HG03196 (cell line): ENCODE measurements at regions not wholly inside any gene's neighbourhood (a gene's known extent, or its start where the extent isn't known, plus 50 kb on each side); places are given as distances from the start of the nearest gene placed in this dataset.

Experiments
- ATAC-seq: cut with Tn5 transposase; IDR thresholded peaks from one replicate; pipeline ENCODE4 v1.9.1; 2021; ENCODE audit not compliant: unreplicated experiment

DNA sequence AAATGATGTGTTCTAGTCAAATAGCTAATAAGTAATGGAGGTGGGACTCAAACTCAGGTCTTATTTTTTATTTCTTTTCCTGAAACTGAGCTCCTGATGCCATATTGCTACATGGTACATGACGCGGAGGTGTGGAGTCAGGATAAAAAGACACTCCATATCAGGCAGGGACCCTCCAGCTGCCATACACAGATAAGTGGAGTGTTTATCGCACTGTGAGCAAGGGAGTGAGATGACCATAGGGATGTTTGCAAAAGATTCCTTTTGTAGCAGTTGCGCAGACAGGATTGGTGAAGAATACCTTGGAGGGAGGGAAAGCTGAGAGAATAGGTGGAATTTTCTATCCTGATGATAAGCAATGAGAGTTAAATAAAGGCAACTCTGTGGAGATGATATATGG is 657.2 kb downstream of the RNF144A start:
- ATAC-seq, result no peak

DNA sequence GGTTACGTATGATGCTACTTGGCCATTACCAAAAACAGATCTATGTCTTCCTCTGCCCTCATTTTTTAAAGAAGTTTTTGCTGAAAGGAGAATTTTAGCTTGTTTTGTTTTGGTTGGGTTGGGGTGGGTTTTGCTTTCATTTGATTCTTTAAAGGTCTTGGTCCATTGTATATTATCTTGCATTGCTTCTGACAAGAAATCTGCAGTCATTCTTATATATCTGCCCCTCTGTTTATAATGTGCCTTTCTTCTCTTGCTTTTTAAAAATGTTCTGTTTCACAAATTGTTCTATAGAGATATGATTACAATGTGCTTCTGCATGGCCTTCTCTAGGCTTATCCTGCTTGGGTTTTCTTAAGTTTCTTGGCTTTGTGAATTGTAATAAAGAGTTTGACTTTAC is 660.6 kb downstream of the RNF144A start:
- ATAC-seq, result no peak

DNA sequence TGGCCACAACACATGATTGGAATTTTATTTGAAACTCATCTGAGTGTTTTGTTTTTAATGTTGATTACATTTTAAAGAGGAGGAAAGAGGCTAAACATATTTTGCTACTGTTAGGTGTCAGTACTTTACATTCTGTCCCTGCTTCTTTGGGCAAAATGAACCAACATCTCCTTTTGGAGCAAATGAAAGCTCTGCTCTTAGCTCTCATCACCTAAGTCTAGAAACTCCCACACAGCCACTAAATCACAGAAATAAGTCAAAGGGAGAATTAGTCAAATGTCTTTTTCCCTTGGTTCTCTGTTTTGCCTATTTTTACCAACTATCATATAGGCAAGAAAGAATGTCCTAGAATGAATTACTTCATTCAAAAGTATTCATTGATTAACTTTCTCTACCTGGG is 666.8 kb downstream of the RNF144A start:
- ATAC-seq, result no peak

DNA sequence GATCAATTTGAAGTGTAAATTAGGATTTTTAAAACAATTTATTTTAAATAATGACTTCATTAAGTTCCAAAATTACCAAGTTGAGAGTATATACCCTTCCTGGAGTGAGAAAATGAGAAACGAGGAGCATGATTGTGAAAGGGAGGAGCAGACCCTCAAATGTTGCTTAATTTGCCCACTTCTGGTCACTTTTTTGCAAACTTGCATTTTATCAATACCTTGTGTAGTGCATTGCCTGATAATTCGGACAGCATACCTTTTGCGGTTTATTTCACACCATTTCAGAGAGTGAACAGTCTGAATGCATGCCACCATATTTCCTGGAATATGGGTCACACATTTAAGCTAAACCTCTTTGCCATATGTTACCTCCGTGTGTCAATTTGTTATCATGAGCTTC is 669.7 kb downstream of the RNF144A start:
- ATAC-seq, result no peak

DNA sequence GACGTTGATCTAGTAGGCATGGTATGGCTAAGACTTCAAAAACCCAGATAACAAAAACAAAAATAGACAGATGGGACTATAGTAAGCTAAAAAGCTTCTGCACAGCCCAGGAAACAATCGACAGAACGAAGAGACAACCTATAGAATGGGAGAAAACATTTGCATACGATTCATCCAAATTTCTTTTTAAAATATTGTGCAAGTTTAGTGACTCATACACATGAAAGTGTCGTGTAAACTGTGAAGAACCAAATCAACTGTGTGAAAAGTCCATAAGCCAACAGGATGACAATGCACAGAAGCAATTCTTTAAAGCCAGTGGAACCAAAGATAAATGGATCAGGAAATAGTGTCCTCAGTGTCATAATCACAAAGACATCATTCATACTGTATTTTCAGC is 671.1 kb downstream of the RNF144A start:
- no peak for ATAC-seq

DNA sequence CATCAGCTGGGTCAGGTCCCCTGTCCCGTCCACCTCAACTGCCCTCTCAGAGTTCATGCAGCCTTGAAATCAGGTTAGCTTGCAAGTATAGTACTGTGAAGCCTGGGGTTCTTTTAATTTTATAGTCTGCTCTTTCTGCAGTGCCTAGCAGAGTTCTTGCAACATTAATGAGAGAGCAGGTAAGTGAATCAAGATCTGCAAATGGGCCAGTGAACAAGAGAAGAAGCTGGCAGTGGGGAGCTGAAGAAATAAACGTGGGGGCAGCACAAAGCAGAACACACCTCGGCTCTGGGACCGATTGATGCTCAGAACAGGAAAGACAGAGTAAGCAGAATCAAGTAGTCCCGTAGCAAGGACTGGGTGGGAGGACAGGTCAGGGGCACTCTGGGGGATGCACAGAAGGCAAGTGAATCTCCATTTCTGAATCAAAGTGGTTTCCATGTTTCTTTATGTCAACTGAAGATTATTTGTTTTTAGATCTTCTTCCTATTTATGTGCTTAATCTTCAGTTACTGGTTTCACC is 675.5 kb downstream of the RNF144A start:
- no peak for ATAC-seq

DNA sequence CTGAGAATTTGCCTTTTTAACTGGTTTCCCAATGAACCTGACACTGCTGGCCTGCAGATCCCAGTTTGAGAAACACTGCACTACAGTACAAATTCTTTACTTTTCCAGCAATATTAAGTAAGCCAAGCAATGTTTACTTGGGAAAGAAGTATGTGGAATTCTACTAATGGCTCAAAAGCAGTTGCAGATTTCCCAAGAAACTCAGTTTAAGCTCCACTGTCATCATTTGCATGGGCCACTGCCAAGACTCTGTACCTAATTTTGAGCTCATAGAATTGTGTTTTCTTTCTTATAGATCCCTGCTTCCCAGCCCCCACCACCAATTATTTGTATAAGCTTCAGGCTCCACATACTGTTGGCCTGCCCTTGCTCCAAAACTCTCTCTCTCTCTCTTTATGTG is 676.1 kb downstream of the RNF144A start:
- ATAC-seq, result no peak

DNA sequence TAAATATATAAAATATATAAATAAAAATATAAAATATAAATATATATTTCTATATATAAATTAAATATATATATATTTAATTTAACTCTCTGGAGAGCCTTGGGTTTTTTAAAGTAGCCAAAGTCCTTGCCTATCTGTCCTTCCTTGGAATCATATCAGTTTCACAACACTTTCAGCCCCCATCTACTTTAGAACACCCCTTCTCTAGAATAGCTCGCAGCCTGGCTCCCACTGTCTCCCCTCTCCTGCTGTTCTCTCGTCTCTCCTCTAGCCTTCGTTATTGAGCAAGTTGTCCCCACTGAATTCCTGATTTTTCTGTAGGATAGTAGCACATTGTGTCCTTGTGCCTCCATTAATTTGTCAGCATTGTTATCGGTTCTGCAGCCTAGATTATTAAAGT is 677.0 kb downstream of the RNF144A start:
- ATAC-seq, result no peak

DNA sequence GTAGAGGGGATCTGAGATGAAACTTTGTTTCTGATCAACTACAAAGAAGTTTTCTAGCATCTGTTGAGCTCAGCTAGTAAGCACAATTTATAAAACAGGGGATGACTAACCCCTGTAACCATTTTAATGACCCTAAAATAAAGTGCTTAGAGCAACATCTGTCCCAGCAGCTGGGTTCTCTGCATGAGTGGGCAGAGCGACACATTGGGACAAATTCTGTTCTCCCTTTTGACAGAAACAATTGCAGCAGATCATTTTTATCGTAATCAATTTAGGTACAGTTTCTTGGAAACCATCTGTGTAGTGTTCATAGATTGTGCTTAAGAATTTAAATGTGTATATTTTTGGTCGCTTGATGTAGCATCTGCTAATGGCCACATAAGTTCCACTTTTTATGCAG is 678.0 kb downstream of the RNF144A start:
- ATAC-seq, result no peak

DNA sequence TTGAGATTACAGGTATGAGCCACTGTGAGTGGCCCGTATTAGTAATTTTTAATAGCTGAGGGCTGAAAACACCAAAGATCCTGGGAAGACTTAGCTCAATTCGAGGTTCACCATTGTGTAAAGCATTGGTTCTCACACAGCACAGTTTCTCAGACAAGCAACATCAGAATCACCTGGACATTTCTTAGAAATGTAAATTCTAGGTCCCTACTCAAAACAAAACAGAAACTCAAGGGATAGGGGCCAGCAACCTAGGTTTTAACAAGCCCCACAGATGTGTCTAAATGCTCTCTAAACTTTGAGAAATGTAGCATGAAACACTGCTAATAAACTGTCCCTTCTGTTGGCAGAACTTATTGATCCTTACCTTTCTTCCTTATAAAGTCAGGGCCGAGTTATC is 681.2 kb downstream of the RNF144A start:
- ATAC-seq, result no peak

DNA sequence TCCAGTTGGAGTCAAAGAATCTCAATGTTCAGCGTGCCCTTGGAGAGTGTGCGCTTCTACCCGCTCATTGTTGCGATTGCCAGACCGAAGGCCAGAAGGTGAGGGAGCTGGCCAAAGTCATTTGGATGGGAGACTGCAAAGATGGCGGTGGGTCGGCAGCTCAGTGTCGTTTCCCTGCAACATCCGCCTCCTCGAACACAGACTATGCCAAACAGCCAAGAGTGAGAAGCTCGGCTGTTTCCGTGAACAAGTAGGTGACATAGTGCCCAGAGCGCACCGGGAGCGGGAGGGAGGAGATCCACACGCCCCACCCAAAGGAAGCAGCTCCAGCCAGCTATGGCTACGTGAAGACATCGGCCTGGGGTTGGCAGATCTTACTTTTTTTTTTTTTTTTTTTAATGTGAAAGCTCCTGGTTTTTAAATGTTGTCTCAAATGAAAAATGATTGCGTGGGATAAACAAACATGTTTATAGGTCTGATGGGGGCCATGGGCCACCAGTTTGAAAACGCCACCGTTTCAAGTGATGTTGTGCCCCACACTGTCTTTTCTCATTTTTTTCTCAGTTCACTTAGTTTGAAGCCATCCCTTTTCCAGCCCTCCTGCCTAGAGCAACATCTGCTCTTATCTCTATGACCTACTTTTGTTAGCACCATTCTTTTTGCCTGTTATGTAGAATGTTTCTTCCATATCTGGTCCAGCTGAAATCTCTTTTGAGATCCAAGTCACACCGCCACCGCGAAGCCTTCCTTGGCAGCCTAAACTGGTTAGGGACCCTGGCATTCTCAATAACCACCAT is 682.4 kb downstream of the RNF144A start:
- no peak for ATAC-seq

DNA sequence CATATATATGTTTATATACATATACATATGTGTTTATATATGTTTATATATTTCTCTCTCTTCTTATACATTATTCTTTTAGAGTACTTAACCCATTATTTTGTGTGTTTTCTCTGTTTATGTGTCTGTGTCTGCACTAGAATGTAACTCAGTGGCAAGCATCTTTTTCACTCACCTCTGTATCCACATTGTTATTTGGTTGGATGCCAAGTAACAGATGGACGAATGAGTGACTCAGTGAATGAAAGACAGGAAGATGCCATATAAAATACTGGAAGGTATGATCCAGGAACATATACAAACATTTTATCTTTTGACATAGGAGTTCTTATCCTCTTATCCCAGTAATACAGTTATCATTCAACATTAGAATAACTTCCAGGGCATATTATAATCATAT is 684.8 kb downstream of the RNF144A start:
- ATAC-seq, result no peak

DNA sequence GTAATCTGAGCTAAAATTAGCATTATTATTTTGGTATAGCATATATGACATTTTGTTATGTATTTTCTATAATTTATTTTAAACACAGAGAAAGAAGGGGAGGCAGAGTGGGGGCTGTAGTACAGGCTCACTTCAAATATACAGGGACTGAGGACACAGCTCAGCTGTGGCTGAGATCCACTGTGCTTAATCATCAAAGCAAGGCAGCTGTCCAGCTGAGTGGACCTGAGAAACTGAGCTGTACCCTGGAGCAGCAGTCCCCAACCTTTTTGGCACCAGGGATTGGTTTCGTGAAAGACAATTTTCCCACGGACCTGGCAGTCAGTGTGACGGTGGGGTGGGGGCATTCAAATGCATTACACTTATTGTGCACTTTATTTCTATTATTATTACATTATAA is 687.2 kb downstream of the RNF144A start:
- no peak for ATAC-seq

DNA sequence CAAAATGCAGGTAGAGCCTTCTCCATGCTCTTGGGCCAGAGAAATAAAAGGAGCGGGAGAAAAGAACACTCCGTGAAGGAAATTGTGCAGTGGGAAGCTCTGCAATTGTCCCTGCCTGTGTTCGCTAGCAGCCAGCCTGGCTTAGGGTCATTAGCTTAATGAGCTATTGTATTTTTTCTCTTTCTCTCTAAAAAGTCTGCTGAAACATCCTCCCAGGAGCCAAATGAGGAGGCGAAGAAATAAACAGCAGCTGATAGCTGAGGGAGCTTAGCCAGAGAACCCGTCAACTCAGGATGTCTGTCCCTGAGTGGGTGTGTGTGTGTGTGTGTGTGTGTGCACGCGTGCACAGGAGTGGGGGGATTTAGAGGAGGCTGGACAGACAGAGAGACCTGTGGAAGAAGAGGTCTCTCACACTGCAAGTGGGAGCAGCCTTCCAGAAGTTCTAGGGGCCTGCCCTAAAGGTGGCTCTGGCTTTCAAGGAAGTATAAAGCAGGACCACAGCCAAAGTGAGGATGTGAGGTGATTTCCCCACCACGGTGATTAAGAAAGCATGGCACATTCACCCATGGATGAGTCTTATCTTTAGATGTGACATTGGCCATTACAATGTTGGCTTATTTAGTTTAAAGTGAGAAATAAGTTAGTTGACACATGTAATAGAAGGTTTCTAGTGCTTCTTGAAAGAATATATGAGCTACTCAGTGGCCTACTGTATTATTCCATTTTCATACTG is 690.4 kb downstream of the RNF144A start:
- ATAC-seq, result no peak

DNA sequence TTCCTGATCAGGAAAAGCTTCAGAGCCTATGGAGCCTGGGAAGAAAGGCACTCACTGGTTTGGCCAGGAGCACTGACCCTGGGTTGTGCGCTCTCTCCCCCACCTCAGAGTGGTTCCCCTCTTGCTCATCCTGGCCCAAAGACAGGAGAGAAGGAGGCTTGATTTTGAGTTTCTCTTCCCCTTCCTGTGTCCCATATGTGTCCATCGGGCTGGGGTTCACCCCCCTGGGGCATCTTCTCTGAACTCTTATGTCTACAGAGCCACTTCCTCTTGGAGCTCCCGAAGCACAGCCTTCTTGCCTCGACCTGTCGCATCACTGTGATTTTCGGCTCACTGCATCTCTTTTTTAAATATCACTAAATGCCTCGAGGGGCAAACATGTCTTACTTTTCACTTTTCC is 692.3 kb downstream of the RNF144A start:
- no peak for ATAC-seq

DNA sequence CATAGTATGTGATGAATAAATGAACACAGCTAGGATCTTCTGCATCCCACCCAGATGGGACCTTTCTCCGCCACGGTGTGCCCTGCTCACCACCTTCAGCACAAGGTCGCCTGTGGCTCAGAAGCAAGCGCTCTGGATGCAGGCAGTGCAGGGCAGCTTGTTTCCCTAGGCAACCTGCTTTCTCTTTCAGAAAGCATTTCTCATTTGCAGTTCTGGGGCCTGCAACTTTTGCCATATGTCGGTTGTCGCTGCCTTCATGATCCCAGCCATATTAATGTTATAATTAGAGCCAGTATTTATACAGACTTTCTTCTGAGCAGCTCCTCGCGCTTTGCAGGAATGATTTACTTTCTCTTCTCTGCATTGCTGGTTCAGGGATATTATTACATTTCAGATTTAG is 692.8 kb downstream of the RNF144A start:
- no peak for ATAC-seq

DNA sequence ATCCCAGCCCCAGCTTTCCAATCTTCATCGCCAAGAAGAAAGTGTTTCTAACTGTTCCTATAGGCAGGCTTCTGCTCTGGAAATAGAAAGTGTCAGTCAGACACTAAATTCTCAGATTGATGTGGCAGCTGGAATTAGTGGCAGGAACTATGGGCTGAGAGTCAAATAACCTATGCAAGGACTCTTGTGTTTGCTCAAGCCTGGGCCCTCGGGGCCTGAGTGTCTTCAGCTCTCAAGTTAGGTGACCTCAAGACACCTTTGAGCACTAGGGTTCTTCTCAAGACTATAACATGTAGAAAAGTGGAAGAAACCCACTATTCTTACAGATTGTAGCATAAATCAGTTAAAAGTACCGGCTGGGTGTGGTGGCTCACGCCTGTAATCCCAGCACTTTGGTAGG is 694.5 kb downstream of the RNF144A start:
- ATAC-seq, result no peak

DNA sequence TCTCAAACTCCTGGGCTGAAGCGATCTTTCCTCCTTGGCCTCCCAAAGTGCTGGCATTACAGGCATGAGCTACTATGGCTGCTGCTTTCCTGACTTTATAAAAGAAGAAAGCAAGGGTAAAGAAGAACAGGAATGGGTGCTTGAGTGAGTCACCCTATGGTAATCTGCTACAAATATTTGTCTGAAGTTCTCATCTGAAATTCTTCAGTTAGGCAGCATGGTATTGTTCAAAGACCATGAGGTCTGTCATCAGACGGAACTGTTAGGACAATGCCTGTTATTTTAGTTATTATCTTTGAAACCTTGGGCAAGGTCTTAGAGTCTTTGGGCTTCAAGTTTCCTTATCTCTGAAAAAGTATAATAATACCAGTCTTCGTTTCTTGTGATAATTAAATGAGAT is 695.8 kb downstream of the RNF144A start:
- ATAC-seq, result no peak

DNA sequence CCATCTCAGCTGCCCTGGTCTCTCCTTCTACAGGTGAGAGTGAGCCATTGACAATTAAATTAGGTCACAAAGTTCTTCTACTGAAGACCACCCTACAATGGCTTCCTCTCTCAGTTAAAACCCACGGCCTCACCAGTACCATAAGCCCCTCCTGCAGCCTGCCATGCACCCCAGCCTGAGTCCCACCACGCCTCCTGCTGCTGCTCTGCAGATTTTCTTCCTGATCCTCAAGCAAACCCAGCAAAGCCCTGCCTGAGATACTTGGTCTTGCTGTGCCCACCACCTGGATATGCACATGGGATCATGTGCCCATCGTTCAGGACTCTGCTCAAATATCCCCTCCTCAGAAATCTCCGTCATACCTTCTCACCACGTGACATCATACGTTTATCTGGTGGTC is 696.6 kb downstream of the RNF144A start:
- no peak for ATAC-seq

DNA sequence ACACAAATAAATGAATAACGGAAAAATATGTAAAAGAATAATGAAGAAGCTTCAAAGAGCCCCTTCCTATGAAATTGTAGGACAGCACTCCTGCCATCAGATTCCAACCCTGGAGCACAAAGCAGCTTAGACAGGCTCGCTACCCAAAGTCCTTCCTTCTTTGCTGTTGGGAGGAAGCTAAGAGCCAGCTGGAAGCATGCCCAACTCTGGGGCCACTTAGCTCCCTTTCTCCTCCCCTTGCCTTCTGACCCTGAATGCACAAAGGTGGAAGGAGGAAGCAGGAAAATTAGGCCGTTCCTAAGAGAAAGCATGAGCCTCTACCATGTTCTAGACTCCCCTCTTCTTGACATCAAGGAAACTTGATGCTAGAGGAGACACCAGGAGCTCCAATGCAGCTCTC is 700.8 kb downstream of the RNF144A start:
- no peak for ATAC-seq

DNA sequence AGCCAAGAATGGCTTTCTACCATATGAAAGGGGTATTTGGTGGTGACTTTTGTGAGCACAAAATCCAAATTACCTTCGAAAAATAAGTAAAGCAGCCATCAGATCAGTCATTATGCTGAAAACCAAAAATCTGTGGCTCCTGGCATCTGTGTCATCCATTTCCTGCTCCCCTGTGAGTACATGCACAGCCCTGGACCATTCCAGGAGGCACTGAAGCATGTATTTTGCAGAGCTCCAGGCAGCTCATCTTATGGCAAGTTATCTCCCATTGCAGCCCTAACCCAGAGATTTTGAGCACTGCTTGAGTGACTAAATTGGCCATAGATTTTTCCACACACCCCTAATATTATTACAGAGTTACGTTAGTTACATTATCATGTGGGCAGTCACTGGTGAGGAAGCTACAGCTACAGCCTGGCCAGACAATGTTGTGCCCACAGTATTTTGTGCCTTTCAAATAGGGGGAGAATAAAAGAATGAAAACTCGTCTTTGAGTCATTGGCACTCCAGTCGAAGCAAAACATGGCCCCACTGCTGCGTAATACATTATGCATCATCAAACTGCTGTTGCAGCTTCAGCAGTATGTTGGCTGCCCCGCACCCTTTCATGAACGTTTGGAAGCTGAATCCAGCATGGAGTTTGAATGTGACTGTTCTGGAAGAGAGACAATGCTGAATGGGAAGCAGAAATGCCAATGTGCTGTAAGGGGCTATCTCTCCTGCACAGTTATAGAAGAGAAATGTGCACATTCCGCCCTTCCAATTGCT is 702.2 kb downstream of the RNF144A start:
- no peak for ATAC-seq

DNA sequence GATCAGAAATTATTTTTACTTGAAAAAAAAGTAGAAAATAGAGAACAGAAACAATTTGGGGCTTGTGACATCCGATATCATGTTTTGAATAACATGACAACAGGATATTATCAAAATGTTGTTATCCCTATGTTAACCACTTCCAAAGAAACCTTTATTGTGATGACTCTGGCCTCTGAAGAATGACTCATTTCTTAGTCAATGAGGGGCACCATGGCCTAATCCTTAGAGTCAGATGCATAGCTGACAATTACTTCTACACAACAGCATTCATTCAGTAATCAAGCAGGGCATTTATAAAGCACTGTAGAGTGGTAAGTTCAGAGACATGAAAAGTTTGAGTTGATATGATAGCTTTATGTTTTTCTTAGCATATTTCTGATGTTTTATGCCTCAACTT is 703.0 kb downstream of the RNF144A start:
- no peak for ATAC-seq
